OCI-LY1 (cell line): ENCODE measurements at regions not wholly inside any gene's neighbourhood (a gene's known extent, or its start where the extent isn't known, plus 50 kb on each side); places are given as distances from the start of the nearest gene placed in this dataset.

Experiments used
- H2AFZ ChIP-seq: fragments of 200-600 bp; sonication (generic), shearing (Covaris generic); 2 replicates; pipeline ENCODE4 v1.6.0; 2014; ENCODE audit warnings: antibody characterized with exemption, mild to moderate bottlenecking, low read length
- H3F3A ChIP-seq: fragments of 200-600 bp; sonication (generic), shearing (Covaris generic); 2 replicates; pipeline ENCODE4 v1.6.0; 2014; ENCODE audit warnings: mild to moderate bottlenecking, antibody characterized with exemption, low read length, moderate library complexity; ENCODE audit not compliant: insufficient read depth
- H3K27ac ChIP-seq: fragments of 200-600 bp; sonication (generic); 2 replicates; pipeline ENCODE4 v1.5.1; 2014; ENCODE audit warnings: low read length, mixed run types, mild to moderate bottlenecking, low read depth; ENCODE audit not compliant: poor library complexity, severe bottlenecking
- H3K27me3 ChIP-seq: fragments of 200-600 bp; sonication (generic); 2 replicates; pipeline ENCODE4 v1.6.0; 2014; ENCODE audit warnings: antibody characterized with exemption, mild to moderate bottlenecking, low read length, moderate library complexity; ENCODE audit not compliant: insufficient read depth
- H3K36me3 ChIP-seq: fragments of 200-600 bp; sonication (generic); 2 replicates; pipeline ENCODE4 v1.6.1; 2014; ENCODE audit warnings: mild to moderate bottlenecking, antibody characterized with exemption, low read length, moderate library complexity, mixed read lengths; ENCODE audit not compliant: insufficient read depth
- H3K4me1 ChIP-seq: fragments of 200-600 bp; sonication (generic); 2 replicates; pipeline ENCODE4 v1.5.1; 2014; ENCODE audit warnings: mild to moderate bottlenecking, low read length, moderate library complexity; ENCODE audit not compliant: insufficient read depth, severe bottlenecking
- H3K4me2 ChIP-seq: fragments of 200-600 bp; sonication (generic), shearing (Covaris generic); 2 replicates; pipeline ENCODE4 v1.6.1; 2014; ENCODE audit warnings: low read length
- H3K4me3 ChIP-seq: fragments of 200-600 bp; sonication (generic); 2 replicates; pipeline ENCODE4 v1.5.1; 2014; ENCODE audit warnings: low read length, low read depth, mild to moderate bottlenecking, mixed read lengths; ENCODE audit not compliant: poor library complexity, severe bottlenecking
- H3K79me2 ChIP-seq: fragments of 200-600 bp; shearing (Covaris generic); 2 replicates; pipeline ENCODE4 v1.6.1; 2016; ENCODE audit warnings: mixed run types, low read length, mixed read lengths; ENCODE audit not compliant: insufficient read depth
- H3K9ac ChIP-seq: fragments of 200-600 bp; sonication (generic), shearing (Covaris generic); 2 replicates; pipeline ENCODE4 v1.6.1; 2014; ENCODE audit warnings: mild to moderate bottlenecking, low read length, mixed read lengths
- H3K9me2 ChIP-seq: fragments of 200-600 bp; sonication (generic), shearing (Covaris generic); 2 replicates; pipeline ENCODE4 v1.6.1; 2014; ENCODE audit warnings: low read depth, mild to moderate bottlenecking, low read length, mixed read lengths
- H3K9me3 ChIP-seq: fragments of 200-600 bp; shearing (Covaris generic); 2 replicates; pipeline ENCODE4 v1.6.1; 2014; ENCODE audit warnings: low read length, mixed read lengths
- H4K20me1 ChIP-seq: fragments of 200-600 bp; sonication (generic), shearing (Covaris generic); 2 replicates; pipeline ENCODE4 v1.6.0; 2016; ENCODE audit warnings: mild to moderate bottlenecking, low read length; ENCODE audit not compliant: insufficient read depth
- EZH2 ChIP-seq: fragments of 200-600 bp; sonication (generic), shearing (Covaris generic); IDR thresholded peaks from 2 replicates; pipeline ENCODE4 v1.8.0; 2017; ENCODE audit warnings: borderline replicate concordance, mixed run types, mild to moderate bottlenecking, antibody characterized with exemption, low read length, moderate library complexity, mixed read lengths
- TF ChIP-seq, protein P1 (sequence below): fragments of 200-600 bp; sonication (generic), shearing (Covaris generic); IDR thresholded peaks from 2 replicates; pipeline ENCODE4 v1.5.1; 2017; ENCODE audit warnings: mild to moderate bottlenecking, antibody characterized with exemption, low read length, moderate library complexity, mixed read lengths

DNA sequence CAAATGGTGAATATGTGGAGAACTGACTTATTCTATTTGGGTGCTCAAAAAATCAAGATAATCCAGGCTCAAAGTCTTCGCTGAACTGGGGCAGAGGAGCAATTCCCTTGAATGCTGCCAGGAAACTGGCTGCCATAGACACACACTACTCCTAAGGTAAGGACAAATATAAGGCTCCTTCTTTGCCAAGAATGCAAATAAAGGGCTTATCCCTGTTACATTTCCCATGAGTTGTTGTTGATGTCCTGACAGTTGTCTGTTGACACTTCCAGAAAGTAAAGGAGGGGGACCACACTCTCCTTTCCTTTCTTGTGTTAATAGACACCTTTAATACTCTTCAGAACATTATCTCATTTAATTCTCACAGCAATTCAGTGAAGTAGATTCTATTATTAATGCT lies 212.2 kb upstream of the PTBP2 start:
- Histone ChIP-seq H3K4me3 (no peak overlapping the region), H3K4me1 (no peaks in the 10 kb centered on the region), H3K27ac (no peak overlapping the region), H3K9ac (no peak overlapping the region), H3K4me2 (no peak overlapping the region), H3K9me2 (no peaks in the 10 kb centered on the region), H3K79me2 (no peaks in the 10 kb centered on the region), H4K20me1 (no peaks in the 10 kb centered on the region), H3K9me3 (no peaks in the 10 kb centered on the region), H3K36me3 (no peaks in the 10 kb centered on the region), H3K27me3 (no peaks in the 10 kb centered on the region), H3F3A (no peaks in the 10 kb centered on the region), H2AFZ (no peak overlapping the region)
- TF ChIP-seq EZH2: no peak
- TF ChIP-seq, protein P1, sequence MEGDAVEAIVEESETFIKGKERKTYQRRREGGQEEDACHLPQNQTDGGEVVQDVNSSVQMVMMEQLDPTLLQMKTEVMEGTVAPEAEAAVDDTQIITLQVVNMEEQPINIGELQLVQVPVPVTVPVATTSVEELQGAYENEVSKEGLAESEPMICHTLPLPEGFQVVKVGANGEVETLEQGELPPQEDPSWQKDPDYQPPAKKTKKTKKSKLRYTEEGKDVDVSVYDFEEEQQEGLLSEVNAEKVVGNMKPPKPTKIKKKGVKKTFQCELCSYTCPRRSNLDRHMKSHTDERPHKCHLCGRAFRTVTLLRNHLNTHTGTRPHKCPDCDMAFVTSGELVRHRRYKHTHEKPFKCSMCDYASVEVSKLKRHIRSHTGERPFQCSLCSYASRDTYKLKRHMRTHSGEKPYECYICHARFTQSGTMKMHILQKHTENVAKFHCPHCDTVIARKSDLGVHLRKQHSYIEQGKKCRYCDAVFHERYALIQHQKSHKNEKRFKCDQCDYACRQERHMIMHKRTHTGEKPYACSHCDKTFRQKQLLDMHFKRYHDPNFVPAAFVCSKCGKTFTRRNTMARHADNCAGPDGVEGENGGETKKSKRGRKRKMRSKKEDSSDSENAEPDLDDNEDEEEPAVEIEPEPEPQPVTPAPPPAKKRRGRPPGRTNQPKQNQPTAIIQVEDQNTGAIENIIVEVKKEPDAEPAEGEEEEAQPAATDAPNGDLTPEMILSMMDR: no peak

DNA sequence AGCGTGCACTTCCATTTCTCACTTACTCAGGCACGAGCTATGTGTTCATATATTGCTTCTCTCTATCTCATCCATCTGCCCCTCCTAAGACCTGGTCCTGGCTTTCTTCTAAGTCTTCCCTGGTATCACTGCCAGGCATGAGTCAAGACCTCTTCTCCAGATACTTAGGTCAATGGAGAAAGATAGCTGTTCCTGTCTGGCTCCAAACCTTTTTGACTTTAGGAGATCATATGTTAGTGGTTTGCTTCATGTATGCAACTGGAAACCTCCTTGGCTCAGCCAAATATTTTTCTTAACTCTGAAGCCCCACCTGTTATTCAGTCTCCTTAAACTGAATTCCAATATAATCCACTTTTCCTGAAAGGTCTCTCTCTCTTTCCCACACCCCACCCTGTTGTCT lies 211.6 kb upstream of the PTBP2 start:
- no peaks in the 10 kb centered on the region for H3K36me3 ChIP-seq
- no peaks in the 10 kb centered on the region for H3F3A ChIP-seq
- no peak overlapping the region for H3K4me2 ChIP-seq
- no peak overlapping the region for H3K4me3 ChIP-seq
- no peaks in the 10 kb centered on the region for H3K9me3 ChIP-seq
- H4K20me1 ChIP-seq: no peaks in the 10 kb centered on the region
- H3K9ac ChIP-seq: no peak overlapping the region
- no peaks in the 10 kb centered on the region for H3K4me1 ChIP-seq
- H3K79me2 ChIP-seq: no peaks in the 10 kb centered on the region
- no peaks in the 10 kb centered on the region for H3K27me3 ChIP-seq
- no peak overlapping the region for H3K27ac ChIP-seq
- no peaks in the 10 kb centered on the region for H3K9me2 ChIP-seq
- H2AFZ ChIP-seq: no peak overlapping the region
- TF ChIP-seq, protein P1: no peak
- no peak for TF ChIP-seq EZH2

DNA sequence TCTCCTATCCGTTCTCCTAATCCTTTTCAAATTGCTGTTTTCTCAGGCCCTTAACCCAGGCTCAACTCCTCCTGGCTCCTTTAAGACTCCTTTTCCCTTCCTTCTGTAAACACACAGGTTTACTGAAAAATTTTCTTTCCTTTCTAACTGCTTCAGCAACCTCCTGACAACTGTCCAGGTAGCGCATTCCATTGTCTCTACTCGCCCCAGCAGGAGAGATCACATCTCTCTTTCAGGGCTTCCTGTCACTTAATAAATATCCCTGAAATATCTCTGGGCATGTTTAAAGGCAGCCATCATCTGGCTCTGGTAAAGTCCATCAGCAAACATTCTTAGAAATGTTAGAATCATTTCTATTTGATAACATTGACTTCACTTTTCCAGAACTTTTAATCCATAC lies 211.2 kb upstream of the PTBP2 start:
- no peaks in the 10 kb centered on the region for H3K4me1 ChIP-seq

More for the DNA sequence above, 211.2 kb upstream of the PTBP2 start:
- Histone ChIP-seq H3K9me2 (no peaks in the 10 kb centered on the region), H3K79me2 (no peaks in the 10 kb centered on the region), H4K20me1 (no peaks in the 10 kb centered on the region), H3K4me2 (no peak overlapping the region), H3F3A (no peaks in the 10 kb centered on the region), H3K36me3 (no peaks in the 10 kb centered on the region), H2AFZ (no peak overlapping the region), H3K27me3 (no peaks in the 10 kb centered on the region), H3K4me3 (no peak overlapping the region), H3K9me3 (no peaks in the 10 kb centered on the region), H3K9ac (no peak overlapping the region), H3K27ac (no peak overlapping the region)
- no peak for TF ChIP-seq EZH2
- TF ChIP-seq, protein P1: no peak
